Cardiac fibroblast (primary cell): ENCODE measurements at regions not wholly inside any gene's neighbourhood (a gene's known extent, or its start where the extent isn't known, plus 50 kb on each side); places are given as distances from the start of the nearest gene placed in this dataset.

Experiments used
- DNase-seq, 2 donors: peaks; one replicate each; pipeline versions ENCODE4 v3.0.0 to v3.0.0-alpha.2; 2010; ENCODE audit warnings: low read depth in 2 of 2
- H3K4me3 ChIP-seq, 2 donors: replicated peaks in 1 of 2; 1 replicate in 1 of 2; 2 replicates in 1 of 2; pipeline ENCODE4 v1.5.1; 2011; ENCODE audit warnings: low read depth in 2 of 2, low read length in 2 of 2, mild to moderate bottlenecking in 2 of 2, moderate library complexity in 1 of 2
- TF ChIP-seq, protein P1 (sequence below): IDR thresholded peaks from one replicate; pipeline ENCODE4 v1.5.1; 2011; ENCODE audit warnings: low read depth, mild to moderate bottlenecking, low read length, inconsistent platforms

DNA sequence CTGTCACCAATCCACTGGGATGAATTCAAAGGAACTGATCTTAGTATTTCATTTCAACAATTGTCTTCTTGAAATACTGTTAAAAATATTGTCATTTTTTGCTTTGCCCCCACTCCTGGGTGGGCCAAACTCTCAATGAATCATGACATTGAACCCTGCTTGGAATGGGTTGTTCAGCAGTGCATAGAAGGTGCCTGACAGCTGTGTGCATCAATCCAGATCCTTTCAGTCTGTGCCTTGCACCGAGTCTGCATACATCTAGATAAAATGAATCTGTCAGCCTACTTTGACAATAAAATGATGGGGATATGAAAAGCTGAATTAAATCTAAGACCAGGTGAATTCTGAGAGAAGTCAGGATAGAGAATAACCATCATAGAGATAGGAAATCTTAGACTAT is 706.6 kb downstream of the CBLN2 start:
- TF ChIP-seq, protein P1, sequence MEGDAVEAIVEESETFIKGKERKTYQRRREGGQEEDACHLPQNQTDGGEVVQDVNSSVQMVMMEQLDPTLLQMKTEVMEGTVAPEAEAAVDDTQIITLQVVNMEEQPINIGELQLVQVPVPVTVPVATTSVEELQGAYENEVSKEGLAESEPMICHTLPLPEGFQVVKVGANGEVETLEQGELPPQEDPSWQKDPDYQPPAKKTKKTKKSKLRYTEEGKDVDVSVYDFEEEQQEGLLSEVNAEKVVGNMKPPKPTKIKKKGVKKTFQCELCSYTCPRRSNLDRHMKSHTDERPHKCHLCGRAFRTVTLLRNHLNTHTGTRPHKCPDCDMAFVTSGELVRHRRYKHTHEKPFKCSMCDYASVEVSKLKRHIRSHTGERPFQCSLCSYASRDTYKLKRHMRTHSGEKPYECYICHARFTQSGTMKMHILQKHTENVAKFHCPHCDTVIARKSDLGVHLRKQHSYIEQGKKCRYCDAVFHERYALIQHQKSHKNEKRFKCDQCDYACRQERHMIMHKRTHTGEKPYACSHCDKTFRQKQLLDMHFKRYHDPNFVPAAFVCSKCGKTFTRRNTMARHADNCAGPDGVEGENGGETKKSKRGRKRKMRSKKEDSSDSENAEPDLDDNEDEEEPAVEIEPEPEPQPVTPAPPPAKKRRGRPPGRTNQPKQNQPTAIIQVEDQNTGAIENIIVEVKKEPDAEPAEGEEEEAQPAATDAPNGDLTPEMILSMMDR: no peak
- DNase-seq: no peak

DNA sequence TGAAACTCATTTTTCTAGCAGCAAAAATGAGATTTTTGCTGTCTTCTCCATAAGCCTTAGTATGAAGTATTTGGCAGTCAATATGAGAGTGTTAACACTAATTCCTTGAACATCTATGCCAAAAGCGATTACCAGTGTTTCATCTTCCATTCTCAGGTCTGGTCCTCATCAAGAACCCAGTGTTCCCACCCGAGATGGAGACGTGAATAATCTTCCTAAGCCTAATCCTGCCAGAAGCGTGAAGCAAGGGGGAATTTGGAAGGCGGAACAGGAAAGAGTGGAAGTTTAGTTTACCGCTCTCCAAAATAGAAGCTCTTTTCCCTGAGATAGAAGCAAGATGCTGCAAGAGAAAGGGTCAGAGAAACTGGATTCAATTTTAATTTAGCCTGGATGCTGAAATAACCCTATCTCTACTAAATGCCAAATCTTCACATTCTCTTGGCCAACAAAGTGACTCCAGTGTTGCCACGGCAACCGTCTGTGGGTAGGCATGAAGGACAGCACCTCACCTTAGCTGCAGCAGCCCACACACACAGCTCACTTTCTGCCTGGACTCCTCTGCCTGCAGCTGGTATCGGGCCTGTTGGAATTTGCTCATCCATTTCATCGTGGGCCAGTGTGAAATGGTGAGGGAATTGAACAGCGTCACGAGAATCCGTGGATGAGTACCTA is 711.1 kb downstream of the CBLN2 start:
- TF ChIP-seq, protein P1: no peak
- no peak for DNase-seq

More for the DNA sequence above, 706.6 kb downstream of the CBLN2 start:
- H3K4me3 ChIP-seq: no peak overlapping the region

DNA sequence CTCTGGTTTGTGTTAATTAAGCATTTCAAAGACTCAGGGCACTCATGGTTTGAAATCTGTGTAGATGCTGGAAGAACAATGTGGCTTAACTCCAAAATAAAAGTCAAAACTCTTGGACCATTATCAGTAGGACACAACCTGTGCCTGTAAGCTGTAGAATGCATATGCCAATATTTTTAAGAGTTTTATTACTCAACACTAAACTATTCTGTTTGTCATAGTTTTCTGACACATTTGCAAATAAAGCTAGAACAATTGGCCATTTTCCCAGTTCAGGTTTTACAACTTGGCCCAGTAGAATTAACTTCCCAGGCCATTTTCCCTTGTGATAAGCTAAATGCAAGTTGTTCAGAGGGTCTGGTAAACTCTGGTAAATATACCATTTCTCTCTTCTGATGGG is 713.1 kb downstream of the CBLN2 start:
- TF ChIP-seq, protein P1: no peak
- H3K4me3 ChIP-seq: no peak overlapping the region
- peak in 1 of 2 donors; percentile 1 for DNase-seq

More for the DNA sequence above, 711.1 kb downstream of the CBLN2 start:
- H3K4me3 ChIP-seq: no peak overlapping the region

DNA sequence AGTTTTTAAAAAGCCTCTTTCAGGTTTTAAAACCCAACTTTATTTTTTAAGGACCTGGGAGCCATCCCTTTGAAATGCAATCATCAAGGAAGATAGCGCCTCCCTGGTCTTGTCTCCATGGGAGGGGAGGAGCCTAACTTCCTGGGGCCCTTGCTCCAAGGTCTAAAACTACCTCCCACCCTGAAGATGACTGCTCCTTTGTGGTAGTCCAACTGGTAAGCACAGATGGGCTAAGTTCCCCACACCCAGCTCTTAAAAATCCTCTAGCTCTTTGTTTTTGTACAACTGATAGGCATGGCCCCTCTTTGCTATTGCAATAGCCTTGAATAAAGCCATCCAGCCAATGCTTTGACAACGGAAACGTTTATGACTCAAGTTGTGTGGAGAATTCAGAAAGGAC is 716.8 kb downstream of the CBLN2 start:
- TF ChIP-seq, protein P1: no peak
- no peak for DNase-seq
- no peak overlapping the region for H3K4me3 ChIP-seq

DNA sequence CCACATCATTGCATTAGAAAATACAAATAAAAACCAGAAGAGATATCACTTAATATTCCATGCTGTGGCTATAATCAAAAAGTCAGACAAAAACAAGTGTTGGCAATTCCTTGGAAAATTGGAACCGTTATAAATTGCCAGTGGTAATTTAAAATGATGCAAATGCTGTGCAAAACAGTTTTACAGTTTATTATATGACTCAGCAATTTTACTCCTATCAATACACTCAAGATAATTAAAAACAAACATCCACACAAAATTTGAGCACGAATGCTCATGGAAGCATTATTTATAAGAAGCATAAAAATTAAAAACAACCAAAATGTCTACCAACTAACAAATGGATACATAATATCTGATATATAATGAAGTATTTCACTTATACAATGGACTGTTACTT is 728.8 kb downstream of the CBLN2 start:
- H3K4me3 ChIP-seq: no peak overlapping the region
- TF ChIP-seq, protein P1: no peak
- no peak for DNase-seq

DNA sequence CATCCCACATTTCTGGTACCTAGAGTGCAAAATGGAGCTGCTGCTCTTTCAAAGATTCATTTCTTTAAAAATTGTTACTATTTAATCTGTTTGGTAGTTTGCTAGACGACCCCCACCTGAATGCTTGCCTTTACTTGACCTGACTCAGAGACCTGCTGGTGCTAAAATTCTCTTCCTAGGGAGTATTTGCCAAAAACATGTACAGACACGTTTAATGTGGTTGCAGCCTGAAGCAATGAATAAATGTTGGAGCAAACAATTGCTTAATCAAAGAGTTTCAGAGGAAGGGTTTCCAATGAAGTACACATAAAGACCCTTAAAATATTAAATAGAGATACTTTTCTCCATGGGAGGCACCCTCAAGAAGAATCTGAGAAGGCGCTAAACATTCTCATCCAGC is 734.4 kb downstream of the CBLN2 start:
- TF ChIP-seq, protein P1: no peak
- no peak for DNase-seq
- no peak overlapping the region for H3K4me3 ChIP-seq

DNA sequence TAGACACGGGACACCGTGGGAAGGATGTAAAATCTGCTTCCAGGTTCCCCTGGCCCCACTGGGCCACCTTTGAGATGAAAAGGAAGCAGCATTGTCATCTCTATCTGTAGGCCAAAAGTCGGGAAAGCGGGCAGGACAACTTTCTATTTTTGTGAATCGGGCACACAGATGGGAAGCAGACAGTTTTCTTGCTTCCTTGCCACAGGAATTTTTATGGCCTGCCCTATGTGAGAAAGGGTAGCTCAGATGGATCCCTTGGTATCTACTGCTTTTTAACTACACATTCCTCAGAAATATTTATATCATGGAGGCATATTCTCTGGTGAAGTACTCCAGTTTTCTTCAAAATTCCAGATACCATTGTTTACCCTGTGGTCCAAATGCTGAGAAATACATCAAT is 735.5 kb downstream of the CBLN2 start:
- H3K4me3 ChIP-seq: no peak overlapping the region
- DNase-seq: no peak
- TF ChIP-seq, protein P1: no peak
